ENCODE measurements at regions not wholly inside any gene's neighbourhood (a gene's known extent, or its start where the extent isn't known, plus 50 kb on each side); places are given as distances from the start of the nearest gene placed in this dataset.

DNA sequence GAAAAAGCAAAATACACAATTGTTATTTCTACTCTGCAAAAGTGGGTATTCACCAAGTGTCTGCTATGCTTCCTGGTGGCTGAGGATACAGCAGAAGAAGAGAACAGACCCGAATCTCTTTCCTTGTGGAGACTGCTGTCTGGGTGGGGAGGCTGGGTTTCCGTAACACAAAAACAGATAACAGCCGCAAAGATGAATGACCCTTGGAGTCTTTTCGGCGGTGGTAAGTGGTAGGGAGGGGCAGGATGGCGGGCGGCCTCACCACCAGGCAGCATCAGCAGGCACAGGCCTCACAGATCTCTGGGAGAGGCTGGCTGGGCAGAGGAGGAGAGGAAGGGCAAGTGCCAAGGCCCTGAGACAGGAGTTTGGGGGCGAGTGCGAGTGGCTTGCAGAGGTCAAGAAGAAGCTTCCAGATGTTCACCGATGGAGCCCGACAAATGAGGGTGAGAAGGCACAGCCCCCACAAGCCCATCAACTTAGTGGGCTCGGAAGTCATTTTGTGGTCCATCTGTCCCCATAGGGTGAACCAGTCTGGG, 164.2 kb downstream of the RHOU start:
- no peak for DNase-seq

DNA sequence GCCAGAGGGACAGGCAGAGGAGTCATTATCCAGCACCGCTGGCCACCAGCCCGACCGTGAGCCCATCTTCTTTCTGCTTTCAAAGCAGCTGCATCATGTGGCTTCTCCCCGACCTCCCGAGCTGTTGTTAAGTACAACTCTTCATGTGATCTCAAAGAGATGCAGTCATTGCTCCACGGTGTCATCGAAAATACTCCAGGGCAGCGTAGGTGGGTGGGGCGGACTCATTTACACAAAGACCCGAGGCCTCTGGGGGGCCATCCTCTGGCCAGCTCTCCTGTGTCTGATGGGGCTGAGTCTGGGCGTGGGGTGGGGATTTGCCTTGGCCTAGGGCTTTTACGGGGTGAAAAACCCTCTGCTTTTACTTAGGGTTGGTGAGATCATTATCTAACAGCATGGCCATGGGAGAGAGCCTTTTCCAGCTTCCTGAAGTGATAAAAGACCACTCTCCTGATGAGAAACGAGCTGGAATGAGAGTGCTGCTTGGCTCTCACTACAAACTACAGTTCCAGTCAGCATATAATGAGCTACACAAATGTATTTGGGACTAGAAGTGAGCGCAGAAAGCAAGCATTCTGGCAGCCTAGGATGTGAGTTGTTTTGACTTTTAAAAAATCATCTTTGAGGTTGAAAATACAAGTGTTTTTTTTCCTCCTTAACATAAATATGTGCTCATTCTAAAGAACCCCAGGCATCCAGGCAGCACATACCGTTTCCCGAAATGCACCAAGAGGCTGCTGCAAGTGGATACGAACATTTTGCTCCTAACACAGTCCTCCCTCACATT, 165.0 kb downstream of the RHOU start:
- no peak for DNase-seq

DNA sequence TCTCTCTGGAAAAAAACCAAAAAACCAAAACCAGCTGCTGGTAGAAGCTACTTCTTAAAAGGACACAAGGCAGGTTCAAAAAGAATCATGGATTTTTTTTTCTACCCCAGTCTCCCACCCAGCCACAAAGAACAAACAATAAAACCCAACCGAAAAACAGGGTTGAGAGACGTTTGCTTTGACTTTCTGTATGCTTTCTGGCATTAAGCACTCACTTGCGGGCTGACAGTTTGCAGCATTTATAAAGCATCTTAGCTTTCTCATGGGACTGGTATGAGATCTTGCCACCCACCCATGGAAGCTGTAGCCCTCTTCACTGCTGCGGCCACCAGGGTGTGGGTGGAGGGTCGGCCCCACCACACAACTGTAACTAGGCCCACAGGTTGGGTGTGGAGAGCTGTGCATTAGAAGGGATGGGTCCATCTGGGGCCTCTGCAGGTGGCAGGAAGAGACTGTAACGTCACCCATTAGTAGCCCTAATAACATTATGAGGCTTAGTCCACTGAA, 165.7 kb downstream of the RHOU start:
- no peak for DNase-seq

DNA sequence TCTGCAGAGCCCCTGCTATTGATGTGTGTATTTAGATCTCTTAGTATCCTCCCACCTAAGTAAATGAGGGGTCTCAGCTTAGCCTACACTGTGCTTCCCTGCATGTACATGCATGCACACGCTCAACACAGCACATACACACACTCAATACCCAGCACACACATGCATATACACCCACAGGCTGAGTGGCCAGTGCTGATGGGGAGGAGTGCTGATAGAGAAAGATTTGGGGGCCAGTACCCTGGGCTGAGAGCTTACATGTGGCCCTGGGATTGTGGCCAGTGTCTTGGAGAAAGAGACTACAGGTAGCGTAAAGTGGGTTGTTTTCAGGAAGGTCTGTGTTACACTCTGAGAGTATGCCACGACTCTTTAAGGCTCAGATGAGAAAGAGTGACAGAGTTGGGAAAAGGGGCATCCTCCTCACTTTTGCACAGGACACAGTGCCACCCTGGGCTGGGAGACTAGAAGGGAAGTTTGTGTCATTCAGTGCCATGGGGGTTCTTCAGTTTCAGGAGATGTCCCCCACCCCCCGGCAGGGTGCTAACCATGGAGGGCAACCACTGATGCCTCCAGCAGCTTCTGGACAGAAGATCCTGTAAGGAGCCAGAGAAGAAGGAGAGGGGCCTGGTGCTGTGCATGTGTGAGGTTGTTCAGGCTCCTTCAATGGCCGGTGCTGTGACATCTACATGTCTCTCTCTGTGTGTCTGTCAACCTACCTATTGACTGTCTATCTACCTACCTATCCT, 166.8 kb downstream of the RHOU start:
- DNase-seq = no peak

DNA sequence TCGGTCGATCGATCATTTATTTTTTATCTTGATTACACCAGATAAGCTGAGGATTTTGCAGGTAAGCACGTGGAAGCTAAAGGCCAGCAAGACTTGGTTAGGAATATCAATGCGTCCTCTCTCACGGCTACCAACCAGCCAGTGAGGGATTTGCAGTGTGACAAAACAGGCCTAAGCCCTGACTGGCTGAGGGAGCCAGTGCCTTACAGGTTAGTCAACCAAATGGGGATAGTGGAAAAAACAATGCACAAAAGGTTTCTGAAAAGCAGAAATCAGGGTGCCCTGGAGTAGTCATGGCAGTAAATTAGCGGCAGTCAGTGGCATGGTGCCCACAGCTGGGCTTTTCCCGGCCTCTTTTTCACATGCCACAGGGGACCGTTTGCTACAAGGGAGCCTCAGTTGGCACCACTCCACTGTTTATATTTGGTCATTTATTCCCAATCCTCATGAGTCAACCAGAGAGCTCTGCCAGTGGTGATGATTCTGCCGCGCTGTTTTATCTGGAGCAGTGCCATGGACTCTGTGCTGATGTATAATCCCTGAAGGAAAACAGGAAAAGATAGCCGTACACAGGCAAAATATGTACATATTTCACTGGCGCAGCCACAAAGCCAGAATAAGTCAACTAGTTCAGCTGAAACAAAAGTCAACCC, 167.6 kb downstream of the RHOU start:
- peak; percentile 22 for DNase-seq

DNA sequence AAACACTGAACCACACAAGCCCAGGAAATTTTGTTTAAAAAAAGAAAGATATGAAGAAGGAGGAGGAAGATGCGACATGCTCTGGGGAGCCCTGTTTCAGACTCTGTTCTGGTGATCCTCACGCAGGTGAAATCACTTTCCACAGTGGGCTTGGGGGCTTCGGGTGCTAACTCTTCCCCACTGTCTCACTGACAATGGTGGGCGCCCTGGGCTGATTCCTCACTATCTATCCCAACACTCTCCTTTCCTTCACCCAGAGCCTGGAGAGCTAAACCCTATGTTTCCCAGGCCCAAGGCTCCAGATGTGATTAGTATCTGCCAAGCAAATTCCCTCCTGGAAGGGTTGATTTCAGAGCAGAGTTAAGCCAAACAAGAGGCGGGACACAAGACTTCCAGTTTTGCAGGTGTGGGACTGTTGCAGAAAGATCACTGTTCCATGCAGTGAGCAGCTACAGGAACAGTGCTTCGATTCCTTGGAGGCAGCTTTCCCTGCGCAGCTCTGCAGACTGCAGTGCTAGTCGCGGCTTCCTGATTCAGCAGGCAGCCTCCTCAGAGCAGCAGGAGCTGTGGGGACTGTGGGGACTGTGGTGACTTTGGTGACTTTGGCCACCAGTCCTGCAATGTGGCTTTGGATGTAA, 168.3 kb downstream of the RHOU start:
- no peak for DNase-seq

DNA sequence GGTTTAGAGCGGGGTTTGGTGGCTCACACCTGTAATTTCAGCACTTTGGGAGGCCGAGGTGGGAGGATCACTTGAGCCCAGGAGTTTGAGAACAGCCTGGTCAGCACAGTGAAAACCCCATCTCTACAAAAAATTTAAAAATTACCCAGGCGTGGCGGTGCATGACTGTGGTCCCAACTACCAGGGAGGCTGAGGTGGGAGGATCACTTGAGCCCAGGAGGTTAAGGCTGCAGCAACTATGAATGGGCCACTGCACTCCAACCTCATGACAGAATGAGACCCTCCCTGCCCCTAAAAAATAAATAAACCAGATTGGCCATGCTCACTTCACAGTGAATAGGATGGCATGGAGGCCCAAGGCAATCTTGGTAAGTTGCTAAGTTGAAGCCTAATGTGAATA, 168.9 kb downstream of the RHOU start:
- DNase-seq = no peak

GRCh38 chr1:228905701-228906101, 170.4 kb downstream of the RHOU start:
- no peak for DNase-seq

DNA sequence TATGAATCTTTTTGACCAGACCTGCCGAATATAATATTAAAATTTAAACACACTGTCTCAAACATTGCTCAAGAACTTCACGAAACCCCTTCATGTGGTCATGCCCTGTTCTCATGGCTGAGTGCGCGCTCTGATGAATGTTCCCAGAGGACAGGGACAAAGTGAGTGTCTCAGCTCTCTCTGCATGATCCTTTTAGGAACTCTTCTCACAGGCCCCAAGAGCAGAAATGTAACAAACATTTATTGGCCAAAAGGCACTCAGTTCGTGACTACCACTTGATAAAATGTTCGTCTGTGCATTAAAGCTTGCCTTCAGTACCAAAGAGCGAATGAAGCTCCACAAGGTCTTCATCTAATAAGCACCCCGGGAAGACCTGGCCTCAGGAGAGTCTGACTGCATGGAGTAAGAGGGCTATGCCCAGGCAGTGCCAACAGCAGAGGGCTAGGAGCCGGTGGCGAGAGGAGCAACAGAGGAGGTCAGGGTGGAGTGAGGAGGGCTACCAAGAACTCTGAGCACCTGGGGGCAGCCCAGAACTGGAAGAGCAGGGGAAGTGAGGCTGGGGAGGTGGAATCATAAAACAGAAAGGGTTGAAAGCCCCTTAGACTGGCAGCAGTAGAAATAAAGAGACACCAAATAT, 171.1 kb downstream of the RHOU start:
- DNase-seq = no peak

- DNase-seq = no peak
Measured at GRCh38 chr1:228911225-228912210, 176.2 kb downstream of the RHOU start.

DNA sequence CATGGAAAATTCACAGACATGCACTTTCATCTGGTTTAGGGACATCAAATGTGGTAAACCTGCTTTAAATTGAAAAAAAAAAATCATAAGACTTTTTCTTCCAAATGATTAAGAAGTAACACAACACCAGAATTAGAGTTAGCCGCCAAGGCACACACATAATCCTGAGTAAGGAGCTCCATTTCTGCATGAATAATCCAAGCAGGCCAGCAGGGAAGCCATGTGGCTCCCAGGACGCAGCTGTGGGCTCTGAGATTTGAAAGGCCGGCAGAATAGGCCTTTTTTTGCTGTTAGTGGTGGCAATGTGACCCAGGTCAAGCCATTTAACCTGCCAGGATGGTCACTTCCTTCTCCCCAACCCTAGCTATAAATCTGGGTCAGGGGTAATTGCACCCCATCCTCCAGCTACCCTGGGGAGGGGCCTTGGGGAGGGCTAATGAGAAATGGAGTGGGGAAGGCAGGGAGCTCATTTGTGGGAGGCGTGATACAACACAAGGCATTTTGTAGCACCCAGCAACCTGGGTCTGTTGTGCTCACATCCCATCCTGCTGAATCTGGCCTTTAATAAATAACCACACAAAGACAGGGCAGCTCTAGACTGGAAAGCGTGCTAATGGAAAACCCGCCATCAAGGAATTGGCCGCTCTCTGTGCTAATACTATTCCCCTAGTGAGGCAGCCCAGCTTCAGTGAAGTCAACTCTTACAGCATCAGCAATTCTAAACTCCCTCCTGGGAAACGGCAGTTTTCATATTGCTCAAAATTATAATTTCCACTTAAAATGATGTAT, 178.5 kb downstream of the RHOU start:
- no peak for DNase-seq

DNA sequence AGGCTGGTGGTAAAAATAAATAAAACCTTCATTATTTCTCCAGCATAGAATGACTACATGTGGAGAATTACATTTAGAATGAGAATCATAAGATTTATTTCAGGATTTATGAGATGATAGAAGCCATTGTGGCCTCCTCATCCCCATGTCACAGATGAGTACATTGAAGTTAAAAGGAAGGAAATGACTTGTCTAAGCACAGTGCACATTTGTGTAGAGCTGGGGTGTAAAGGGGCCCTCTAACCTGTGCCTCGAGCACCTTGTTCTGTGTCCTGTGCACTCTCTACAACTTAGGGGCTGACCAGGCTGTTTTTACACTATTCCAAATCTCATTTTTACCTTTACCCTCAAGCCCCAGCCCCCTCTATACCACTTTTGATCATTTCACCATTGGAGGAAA, 179.4 kb downstream of the RHOU start:
- DNase-seq = no peak

- DNase-seq = no peak
Measured at GRCh38 chr1:228917342-228917741, 182.1 kb downstream of the RHOU start.

DNA sequence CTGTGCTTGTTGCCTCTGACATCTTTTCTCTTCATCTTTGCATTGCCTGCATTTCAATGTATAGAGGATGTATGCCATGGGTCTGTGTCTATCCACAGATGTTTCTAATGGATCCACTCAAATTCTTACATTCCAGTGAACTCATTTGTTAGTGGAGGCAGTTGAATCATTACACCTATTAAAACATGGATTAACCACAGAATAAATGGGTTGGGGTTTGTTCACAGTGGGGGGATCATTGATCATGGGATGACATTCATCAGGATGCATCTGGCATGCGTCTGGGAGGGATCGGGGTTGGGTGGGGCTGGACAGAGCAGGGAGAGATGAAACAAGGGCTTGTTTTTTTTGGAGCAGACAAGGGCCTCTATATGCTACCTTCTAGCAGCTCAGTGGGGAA, 182.5 kb downstream of the RHOU start:
- DNase-seq = no peak

GRCh38 chr1:228918335-228918734, 183.1 kb downstream of the RHOU start:
- DNase-seq = no peak

GRCh38 chr1:228919914-228920313, 184.6 kb downstream of the RHOU start:
- no peak for DNase-seq

DNA sequence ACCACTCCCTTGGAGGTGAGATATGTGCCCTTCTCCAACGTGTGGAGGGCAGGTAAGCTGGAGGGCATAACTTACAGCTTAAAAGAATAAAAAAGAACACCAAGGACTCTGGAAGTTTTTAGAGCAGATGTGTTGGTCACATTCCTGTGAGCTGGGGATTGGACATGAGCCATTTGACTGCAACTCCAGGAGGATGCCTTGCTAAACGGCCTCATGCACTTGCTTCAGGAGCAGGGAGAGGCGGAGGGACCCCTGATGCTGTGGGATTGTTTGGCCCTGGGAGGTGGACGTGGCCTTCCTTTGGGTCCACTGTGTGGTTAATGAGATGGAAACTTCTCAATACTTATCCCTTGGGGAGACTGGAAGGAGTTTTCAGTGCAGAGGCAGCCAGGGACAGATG, 185.6 kb downstream of the RHOU start:
- DNase-seq = no peak

DNA sequence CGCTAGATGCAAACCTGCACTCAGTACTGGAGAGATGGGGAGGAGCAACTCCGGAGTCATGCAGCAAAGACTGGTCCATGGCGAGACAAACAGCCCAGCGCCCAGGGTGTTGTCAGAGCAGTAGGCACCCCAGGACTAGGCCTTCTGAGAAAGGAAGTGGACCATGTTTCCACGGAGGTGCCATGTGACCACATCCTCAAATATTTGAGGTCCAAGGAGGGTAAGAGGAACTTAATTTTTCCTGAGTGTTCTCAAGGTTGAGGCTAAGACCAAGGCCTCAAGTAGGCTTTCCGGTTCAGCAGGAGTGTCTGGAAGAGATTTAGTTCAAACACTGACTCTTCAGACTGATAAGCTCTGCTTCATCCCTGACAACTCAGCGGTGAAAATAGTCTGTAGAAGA, 186.2 kb downstream of the RHOU start:
- DNase-seq = no peak

DNA sequence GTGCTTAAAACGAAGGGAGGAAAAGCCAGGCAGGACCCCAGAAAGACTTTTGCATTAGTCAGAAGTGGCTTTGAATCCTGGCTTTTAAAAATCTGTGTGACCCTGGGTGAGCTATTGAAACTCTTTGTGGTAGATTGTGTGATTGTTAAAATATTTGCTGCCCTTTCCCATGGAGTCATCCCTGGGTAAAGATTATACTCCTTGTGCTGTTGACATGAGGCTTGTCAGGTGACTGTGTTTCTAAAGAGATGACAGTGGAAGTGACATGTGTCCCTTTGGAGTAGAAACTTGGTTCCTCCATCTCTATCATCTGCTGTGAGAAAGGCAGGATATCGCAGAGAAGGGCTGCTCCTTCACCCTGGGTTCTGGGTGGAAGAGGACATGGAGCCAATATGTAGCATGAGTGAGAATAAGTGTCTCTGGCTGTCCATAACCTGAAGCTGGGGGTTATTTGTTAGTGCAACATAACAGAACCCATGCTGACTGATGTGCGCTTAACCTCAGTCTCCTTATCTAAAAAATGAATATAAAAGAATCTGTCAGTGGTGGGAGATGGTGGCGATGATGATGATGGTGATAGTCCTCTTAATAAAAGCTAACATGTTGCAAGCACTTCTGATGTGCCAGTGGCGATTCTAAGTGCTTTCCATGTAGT, 187.6 kb downstream of the RHOU start:
- DNase-seq = no peak

Data from NCI-H1436 treated with DMSO at 0.1 percent for 48 hours (cell line).